Liver (tissue), 8 donors: ENCODE measurements at regions not wholly inside any gene's neighbourhood (a gene's known extent, or its start where the extent isn't known, plus 50 kb on each side); places are given as distances from the start of the nearest gene placed in this dataset.

ENCODE experiments used
- DNase-seq: peaks from one replicate; pipeline ENCODE4 v3.0.0-alpha.2; 2017; ENCODE audit warnings: low spot score
- H3K27ac ChIP-seq, 2 donors: one replicate each; pipeline ENCODE4 v1.7.0; 2013; ENCODE audit warnings: inconsistent platforms in 2 of 2, low read length in 2 of 2, control low read depth in 1 of 2, low read depth in 1 of 2, mild to moderate bottlenecking in 1 of 2
- H3K27me3 ChIP-seq, 4 donors: one replicate each; pipeline versions ENCODE4 v1.6.1 to v1.7.0; 2013; ENCODE audit warnings: low read length in 3 of 4, inconsistent platforms in 1 of 4, mild to moderate bottlenecking in 1 of 4, moderate library complexity in 1 of 4; ENCODE audit not compliant: control insufficient read depth in 4 of 4, insufficient read depth in 4 of 4
- H3K36me3 ChIP-seq, 4 donors: one replicate each; pipeline versions ENCODE4 v1.6.1 to v1.7.0; 2013; ENCODE audit warnings: low read length in 3 of 4, mild to moderate bottlenecking in 3 of 4, low read depth in 1 of 4, moderate library complexity in 1 of 4; ENCODE audit not compliant: control insufficient read depth in 4 of 4, insufficient read depth in 3 of 4
- H3K4me1 ChIP-seq, 4 donors: one replicate each; pipeline versions ENCODE4 v1.6.1 to v1.7.0; 2013; ENCODE audit warnings: low read length in 3 of 4, mild to moderate bottlenecking in 3 of 4, moderate library complexity in 1 of 4; ENCODE audit not compliant: control insufficient read depth in 4 of 4, insufficient read depth in 4 of 4
- H3K4me3 ChIP-seq, 3 donors: one replicate each; pipeline versions ENCODE4 v1.6.1 to v1.7.0; 2013; ENCODE audit warnings: low read length in 3 of 3, control low read depth in 1 of 3, low read depth in 1 of 3, mild to moderate bottlenecking in 1 of 3
- H3K9ac ChIP-seq, 2 donors: one replicate each; pipeline ENCODE4 v1.7.0; 2013; ENCODE audit warnings: low read length in 2 of 2, mild to moderate bottlenecking in 2 of 2, moderate library complexity in 2 of 2, control low read depth in 1 of 2, low read depth in 1 of 2
- H3K9me3 ChIP-seq, 4 donors: one replicate each; pipeline versions ENCODE4 v1.6.1 to v1.7.0; 2013; ENCODE audit warnings: low read length in 3 of 4; ENCODE audit not compliant: control insufficient read depth in 4 of 4
- EGR1 ChIP-seq, 2 donors: IDR thresholded peaks; 2 replicates each; pipeline ENCODE4 v1.6.1; 2016 to 2018; ENCODE audit warnings: antibody characterized with exemption in 2 of 2, low read depth in 2 of 2
- FOXA1 ChIP-seq: IDR thresholded peaks from 2 replicates; pipeline ENCODE4 v1.6.1; 2016; ENCODE audit warnings: antibody characterized with exemption
- FOXA2 ChIP-seq: IDR thresholded peaks from 2 replicates; pipeline ENCODE4 v1.6.1; 2016; ENCODE audit warnings: antibody characterized with exemption
- GABPA ChIP-seq, 2 donors: IDR thresholded peaks in 1 of 2; conservative IDR thresholded peaks in 1 of 2; 2 replicates each; pipeline ENCODE4 v1.6.1; 2016; ENCODE audit warnings: antibody characterized with exemption in 2 of 2, mild to moderate bottlenecking in 1 of 2, moderate library complexity in 1 of 2
- HNF4A ChIP-seq, 2 donors: conservative IDR thresholded peaks; 2 replicates each; pipeline ENCODE4 v1.6.1; 2016; ENCODE audit warnings: antibody characterized with exemption in 2 of 2, mild to moderate bottlenecking in 2 of 2
- HNF4G ChIP-seq: IDR thresholded peaks from 2 replicates; pipeline ENCODE4 v1.6.1; 2016; ENCODE audit warnings: antibody characterized with exemption
- JUND ChIP-seq, 2 donors: IDR thresholded peaks; 2 replicates each; pipeline ENCODE4 v1.6.1; 2016; ENCODE audit warnings: antibody characterized with exemption in 2 of 2
- RAD21 ChIP-seq, 2 donors: IDR thresholded peaks; 2 replicates each; pipeline ENCODE4 v1.6.1; 2016; ENCODE audit warnings: antibody characterized with exemption in 2 of 2, mild to moderate bottlenecking in 2 of 2
- RXRA ChIP-seq, 2 donors: IDR thresholded peaks; 2 replicates each; pipeline ENCODE4 v1.6.1; 2017 to 2018; ENCODE audit warnings: antibody characterized with exemption in 2 of 2, mild to moderate bottlenecking in 1 of 2
- SP1 ChIP-seq: IDR thresholded peaks from 2 replicates; pipeline ENCODE4 v1.6.1; 2018; ENCODE audit warnings: antibody characterized with exemption, mild to moderate bottlenecking
- TAF1 ChIP-seq: conservative IDR thresholded peaks from 2 replicates; pipeline ENCODE4 v1.6.1; 2016; ENCODE audit warnings: antibody characterized with exemption, mild to moderate bottlenecking
- YY1 ChIP-seq: IDR thresholded peaks from 2 replicates; pipeline ENCODE4 v1.6.1; 2016; ENCODE audit warnings: antibody characterized with exemption, mild to moderate bottlenecking
- WGBS: extraction: QIAGEN DNeasy Blood & Tissue Kit; methylation state at CpG from one replicate; pipeline ENCODE4 v1.1.7; 2013; 5-methylcytosine and 5-hydroxymethylcytosine counted together
- TF ChIP-seq, protein P1 (sequence below): IDR thresholded peaks from 2 replicates; pipeline ENCODE4 v1.6.1; 2016; ENCODE audit warnings: antibody characterized with exemption
- TF ChIP-seq, protein P2 (sequence below): IDR thresholded peaks from 2 replicates; pipeline ENCODE4 v1.6.1; 2016; ENCODE audit warnings: antibody characterized with exemption
- TF ChIP-seq, protein P3 (sequence below): fragments of 150-350 bp; IDR thresholded peaks from 2 replicates; pipeline ENCODE4 v1.5.1; 2017; ENCODE audit warnings: improper control_type of control experiment, low read depth, low read length; ENCODE audit not compliant: missing input control
- donor health status: healthy.
- donor health status: healthy.
- donor health status: healthy.
- donor health status: healthy.
- donor health status: healthy.

DNA sequence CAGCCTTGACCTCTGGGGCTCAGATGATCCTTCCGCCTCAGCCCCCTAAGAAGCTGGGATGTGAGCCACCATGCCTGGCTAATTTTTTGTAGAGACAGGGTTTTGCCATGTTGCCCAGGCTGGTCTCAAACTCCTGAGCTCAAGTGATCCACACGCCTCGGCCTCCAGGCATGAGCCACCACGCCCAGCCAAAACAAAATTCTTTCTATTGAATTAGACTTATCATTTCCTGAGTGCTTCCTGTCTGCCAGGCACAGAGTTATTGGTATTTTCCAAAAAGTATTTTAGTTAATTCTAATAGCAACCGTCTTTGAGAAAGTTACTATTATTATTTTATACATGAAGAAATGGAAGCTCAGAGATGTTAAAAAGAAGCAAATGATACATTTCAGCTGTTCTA, 61.4 kb upstream of the LMO2 start:
- Histone ChIP-seq H3K36me3 (no peaks in the 10 kb centered on the region), H3K4me3 (no peak overlapping the region), H3K27ac (no peak overlapping the region), H3K4me1 (no peaks in the 10 kb centered on the region), H3K27me3 (peaks cover 0 to 11% (median 0%) of the 10 kb centered on the region in 4 donors), H3K9me3 (no peaks in the 10 kb centered on the region), H3K9ac (no peak overlapping the region)
- TF ChIP-seq FOXA1: no peak
- 76% methylated on average over 5 of the region's 5 CpGs for WGBS
- DNase-seq: no peak

GRCh38 chr11:33952805-33953204, 60.9 kb upstream of the LMO2 start:
- TF ChIP-seq FOXA1: no peak
- TF ChIP-seq, protein P1, sequence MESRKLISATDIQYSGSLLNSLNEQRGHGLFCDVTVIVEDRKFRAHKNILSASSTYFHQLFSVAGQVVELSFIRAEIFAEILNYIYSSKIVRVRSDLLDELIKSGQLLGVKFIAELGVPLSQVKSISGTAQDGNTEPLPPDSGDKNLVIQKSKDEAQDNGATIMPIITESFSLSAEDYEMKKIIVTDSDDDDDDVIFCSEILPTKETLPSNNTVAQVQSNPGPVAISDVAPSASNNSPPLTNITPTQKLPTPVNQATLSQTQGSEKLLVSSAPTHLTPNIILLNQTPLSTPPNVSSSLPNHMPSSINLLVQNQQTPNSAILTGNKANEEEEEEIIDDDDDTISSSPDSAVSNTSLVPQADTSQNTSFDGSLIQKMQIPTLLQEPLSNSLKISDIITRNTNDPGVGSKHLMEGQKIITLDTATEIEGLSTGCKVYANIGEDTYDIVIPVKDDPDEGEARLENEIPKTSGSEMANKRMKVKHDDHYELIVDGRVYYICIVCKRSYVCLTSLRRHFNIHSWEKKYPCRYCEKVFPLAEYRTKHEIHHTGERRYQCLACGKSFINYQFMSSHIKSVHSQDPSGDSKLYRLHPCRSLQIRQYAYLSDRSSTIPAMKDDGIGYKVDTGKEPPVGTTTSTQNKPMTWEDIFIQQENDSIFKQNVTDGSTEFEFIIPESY: no peak
- no peak for TF ChIP-seq TAF1
- no peak for TF ChIP-seq SP1
- TF ChIP-seq RXRA (IDR thresholded peaks at IDR 0.05): no peak
- TF ChIP-seq YY1: no peak
- TF ChIP-seq, protein P2, sequence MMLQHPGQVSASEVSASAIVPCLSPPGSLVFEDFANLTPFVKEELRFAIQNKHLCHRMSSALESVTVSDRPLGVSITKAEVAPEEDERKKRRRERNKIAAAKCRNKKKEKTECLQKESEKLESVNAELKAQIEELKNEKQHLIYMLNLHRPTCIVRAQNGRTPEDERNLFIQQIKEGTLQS: no peak
- 79% methylated on average over 5 of the region's 5 CpGs for WGBS
- no peaks in the 10 kb centered on the region for H3K4me1 ChIP-seq
- H3K27me3 ChIP-seq: peaks cover 0 to 11% (median 0%) of the 10 kb centered on the region in 4 donors
- no peak overlapping the region for H3K4me3 ChIP-seq
- no peaks in the 10 kb centered on the region for H3K36me3 ChIP-seq
- no peak for DNase-seq
- H3K9me3 ChIP-seq: no peaks in the 10 kb centered on the region
- H3K9ac ChIP-seq: no peak overlapping the region
- no peak overlapping the region for H3K27ac ChIP-seq

- no peak overlapping the region for H3K4me3 ChIP-seq
- DNase-seq: no peak
- no peaks in the 10 kb centered on the region for H3K4me1 ChIP-seq
- no peaks in the 10 kb centered on the region for H3K36me3 ChIP-seq
- H3K27me3 ChIP-seq: peaks cover 0 to 2% (median 0%) of the 10 kb centered on the region in 4 donors
- WGBS: 93% methylated on average over 8 of the region's 8 CpGs
- H3K27ac ChIP-seq: no peak overlapping the region
- H3K9me3 ChIP-seq: no peaks in the 10 kb centered on the region
- TF ChIP-seq YY1 (no peak), JUND (IDR thresholded peaks at IDR 0.05) (no peak), HNF4A (conservative IDR thresholded peaks at IDR 0.05) (no peak), RAD21 (IDR thresholded peaks at IDR 0.05) (no peak), HNF4G (no peak), FOXA2 (no peak), EGR1 (IDR thresholded peaks at IDR 0.05; ENCODE audit: low read depth in 2 of 2) (no peak), GABPA (IDR thresholded peaks at IDR 0.05 in 1 of 2, conservative IDR thresholded peaks at IDR 0.05 in 1 of 2) (no peak), SP1 (no peak)
- TF ChIP-seq, protein P3, sequence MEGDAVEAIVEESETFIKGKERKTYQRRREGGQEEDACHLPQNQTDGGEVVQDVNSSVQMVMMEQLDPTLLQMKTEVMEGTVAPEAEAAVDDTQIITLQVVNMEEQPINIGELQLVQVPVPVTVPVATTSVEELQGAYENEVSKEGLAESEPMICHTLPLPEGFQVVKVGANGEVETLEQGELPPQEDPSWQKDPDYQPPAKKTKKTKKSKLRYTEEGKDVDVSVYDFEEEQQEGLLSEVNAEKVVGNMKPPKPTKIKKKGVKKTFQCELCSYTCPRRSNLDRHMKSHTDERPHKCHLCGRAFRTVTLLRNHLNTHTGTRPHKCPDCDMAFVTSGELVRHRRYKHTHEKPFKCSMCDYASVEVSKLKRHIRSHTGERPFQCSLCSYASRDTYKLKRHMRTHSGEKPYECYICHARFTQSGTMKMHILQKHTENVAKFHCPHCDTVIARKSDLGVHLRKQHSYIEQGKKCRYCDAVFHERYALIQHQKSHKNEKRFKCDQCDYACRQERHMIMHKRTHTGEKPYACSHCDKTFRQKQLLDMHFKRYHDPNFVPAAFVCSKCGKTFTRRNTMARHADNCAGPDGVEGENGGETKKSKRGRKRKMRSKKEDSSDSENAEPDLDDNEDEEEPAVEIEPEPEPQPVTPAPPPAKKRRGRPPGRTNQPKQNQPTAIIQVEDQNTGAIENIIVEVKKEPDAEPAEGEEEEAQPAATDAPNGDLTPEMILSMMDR: no peak
- TF ChIP-seq, protein P2: no peak
- TF ChIP-seq, protein P1: no peak
- H3K9ac ChIP-seq: no peak overlapping the region
Observed at GRCh38 chr11:33949252-33949913, 57.5 kb upstream of the LMO2 start.
